GM21576 (cell line): ENCODE measurements at regions not wholly inside any gene's neighbourhood (a gene's known extent, or its start where the extent isn't known, plus 50 kb on each side); places are given as distances from the start of the nearest gene placed in this dataset.
"Not testable (repeated sequence)": the region's sequence is repeated elsewhere in the genome, so short reads cannot be mapped to it uniquely, and the experiment has no call there.

Experiments used
- ATAC-seq: cut with Tn5 transposase; IDR thresholded peaks from one replicate; pipeline ENCODE4 v1.9.1; 2021; ENCODE audit warnings: mild to moderate bottlenecking, moderate library complexity; ENCODE audit not compliant: unreplicated experiment

DNA sequence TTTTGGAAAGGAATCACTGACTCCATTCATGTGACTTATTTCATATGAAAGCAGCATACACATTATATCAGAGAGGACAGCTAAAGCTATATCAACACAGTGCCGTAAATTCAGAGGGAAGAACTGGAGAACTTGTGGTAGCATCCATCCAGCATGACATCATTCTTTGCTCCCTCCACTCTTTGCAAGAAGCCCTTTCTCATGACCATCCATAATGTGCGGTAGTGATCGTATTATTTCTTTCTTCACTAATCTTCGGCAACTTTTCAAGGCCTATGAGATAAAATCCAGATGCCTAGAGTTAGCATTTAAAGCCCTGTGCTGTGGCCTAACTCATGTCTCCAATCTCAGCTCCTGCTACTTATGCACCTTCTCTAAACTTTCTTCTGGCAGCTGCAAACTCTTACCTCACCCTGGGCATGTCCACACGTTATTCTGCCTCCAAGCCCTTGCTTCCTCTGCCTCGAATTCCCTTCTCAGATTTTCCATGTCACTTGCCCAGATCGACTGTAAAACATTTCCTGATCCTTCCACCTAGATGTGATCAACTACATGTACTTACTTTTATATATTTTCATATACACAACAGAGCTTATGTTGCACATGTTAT is 307.3 kb upstream of the SGCD start:
- no peak for ATAC-seq

DNA sequence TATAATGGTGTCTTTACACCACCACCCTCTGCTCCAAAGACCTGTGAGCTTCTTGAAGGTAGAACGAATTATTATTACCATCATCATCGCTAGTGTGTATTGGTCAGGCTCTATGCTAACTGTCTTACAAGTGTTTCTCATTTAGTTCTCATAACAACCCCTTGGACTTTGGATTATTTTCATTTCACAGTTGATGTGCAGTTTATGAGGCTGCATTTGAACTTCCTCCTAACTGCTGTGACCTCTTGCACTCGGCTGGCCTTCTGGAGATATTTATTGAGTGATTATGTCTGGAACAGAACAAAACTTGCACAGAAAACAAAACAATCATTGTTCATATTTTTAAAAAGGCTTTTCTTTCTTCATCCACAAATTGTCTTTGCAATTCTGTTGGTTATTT is 306.3 kb upstream of the SGCD start:
- ATAC-seq: no peak

DNA sequence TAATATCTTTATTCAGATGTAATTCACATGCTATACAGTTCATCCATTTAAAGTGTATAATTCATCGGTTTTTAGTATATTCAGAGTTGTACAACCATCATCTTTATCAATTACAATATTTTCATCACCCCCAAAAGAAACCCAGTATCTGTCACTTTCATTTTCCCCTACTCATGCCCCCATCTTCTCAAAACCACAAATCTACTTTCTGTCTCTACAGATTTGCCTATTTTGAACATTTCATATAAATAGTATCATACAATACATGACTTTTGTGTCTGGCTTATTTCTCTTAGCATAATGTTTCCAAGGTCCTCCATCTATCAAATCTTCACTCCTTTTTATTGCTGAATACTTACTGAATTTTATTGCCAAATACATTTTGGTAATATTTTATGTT is 305.1 kb upstream of the SGCD start:
- no peak for ATAC-seq

DNA sequence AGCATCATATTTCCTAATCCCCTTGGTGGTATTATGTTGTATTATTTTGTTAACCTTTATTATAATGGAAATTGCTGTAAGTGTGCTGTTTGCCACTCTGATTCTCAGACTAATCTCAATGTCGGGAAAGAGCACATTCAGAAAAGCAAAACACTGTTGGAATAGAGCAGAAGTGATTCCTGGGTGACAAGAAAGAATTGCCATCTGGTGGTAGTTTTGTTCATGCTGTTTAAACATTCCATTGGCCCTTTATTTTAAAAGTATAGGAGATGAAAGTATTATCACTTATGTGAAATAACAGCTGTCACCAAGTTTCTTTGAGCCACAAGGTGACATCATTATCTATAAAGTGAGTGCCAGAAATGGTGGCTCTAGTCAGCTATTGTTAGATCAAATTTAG is 301.3 kb upstream of the SGCD start:
- ATAC-seq: no peak

DNA sequence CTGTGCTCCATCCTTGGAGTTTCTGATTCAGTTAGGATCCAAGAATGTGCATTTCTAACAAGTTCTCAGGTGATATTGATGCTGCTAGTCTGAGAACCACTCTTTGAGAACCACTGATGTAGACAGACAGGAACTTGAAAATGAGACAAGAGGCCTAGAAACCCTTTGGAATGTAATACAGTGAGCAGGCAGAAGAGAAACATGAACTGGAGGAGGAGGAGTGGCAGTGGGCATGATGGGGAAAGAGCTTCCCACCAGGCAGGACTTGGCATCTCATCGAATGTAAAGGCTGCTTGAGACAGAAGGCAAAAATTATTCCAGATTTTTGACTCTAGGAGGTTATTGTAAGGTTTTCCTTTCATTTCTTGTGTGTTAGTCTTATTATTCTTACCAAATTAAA is 295.8 kb upstream of the SGCD start:
- no peak for ATAC-seq

DNA sequence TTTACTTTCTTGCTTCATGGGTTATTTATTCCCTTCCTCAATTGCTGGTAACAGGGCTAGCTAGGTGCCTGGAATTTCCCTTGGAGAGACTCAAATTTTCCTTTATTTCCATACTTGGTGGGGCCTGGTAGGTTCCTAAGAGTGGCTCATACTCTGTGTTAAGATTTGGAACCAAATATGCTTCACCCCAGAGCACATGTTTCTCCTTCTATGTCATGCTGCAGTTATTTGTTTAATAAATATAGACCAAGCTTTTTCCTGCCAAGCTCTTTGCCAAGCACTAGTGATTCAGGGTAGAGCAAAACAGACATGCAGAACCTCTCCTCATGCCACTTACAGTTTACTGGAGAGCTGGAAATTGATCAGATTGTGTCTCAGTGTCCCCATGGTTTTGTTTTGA is 290.3 kb upstream of the SGCD start:
- no peak for ATAC-seq

DNA sequence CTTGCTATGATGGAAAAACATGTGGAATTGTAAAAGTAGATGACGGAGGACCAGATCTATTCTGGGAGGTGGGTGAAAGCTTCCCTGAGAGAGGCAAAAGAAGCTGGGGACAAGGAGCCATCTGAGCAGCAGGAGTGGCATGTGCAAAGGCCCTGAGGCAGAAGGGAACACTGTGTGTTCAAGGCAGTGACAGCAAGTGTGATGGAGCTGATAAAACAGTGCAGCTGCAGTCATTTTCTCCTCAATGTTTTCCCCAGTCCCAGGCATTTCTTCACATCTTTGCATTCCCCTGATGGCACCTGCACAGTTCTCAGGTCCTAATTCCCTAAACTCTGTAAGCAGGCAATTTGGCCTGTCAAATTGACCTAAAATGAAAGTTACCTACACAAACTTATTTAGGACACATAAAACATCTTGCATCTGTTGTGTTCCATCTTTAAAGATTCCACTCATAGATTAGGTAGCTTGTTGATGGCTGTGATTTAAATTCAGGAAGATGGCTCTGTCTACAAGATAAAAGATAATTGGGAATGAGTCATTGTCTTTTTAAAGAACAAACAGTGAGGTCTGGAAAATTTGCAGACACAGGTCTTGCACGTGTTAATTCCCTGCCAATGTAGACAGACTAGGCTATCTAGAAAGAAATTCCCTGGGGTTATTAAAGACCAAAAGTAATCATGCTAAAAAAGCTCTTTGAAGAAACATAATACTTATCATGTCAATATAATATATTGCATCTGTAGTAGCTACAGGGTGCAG is 289.6 kb upstream of the SGCD start:
- ATAC-seq: no peak

DNA sequence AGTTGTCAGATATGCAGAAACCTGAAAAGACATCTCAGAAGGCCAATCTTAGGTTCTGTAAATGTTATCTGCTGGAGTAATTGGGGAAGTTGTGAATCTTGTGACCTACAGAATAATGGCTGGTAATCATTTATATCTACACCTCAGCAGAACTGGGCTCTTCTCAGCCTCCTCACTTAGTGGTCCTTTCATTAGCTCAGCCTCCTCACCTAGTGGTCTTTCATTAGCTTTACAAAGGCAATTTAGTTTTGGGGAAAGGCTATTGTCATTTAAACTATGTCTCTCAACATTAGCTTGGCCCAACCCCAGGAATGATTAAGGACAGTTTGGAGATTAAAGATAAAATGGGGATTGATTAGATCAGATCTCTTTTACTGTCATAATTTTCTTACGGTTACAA is 284.2 kb upstream of the SGCD start:
- ATAC-seq: no peak

DNA sequence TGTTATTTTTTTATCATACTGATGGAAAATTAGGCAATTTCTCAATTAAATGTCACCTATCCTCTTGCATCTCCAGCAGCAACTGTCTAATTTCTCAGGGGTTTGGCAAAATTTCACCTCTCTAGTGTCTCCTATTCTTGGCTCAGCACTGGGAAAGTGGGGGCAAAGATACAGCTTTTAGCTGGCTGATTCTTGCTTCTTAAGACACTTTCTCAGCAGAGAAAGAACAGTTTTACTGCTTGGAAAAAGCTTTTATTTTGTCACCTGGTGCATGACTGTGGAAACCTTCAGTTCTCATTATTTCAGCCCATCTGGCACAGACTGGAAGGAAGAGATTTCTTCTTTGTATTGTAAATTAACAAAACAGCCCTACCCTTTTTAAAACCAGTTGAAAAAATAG is 283.6 kb upstream of the SGCD start:
- no peak for ATAC-seq

DNA sequence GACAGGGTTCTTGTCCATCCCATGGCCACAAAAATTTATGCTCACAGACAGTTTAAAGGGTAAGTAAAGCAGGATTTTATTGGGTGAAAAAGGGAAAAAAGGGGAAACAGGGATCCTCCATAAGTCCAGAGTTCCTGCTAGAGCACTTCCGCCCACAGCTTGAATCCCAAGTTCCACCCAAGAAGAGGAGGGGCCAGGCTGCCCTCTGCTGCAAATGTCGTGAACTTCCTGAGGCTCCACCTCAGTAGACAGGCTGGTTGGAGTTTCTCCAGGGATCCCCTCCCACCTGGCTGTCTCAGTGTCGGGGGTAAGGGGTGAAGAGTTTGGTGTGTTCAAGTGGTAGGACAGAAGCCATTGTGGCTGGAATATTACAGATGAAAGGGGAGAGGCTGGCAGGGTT is 275.0 kb upstream of the SGCD start:
- ATAC-seq: no peak

DNA sequence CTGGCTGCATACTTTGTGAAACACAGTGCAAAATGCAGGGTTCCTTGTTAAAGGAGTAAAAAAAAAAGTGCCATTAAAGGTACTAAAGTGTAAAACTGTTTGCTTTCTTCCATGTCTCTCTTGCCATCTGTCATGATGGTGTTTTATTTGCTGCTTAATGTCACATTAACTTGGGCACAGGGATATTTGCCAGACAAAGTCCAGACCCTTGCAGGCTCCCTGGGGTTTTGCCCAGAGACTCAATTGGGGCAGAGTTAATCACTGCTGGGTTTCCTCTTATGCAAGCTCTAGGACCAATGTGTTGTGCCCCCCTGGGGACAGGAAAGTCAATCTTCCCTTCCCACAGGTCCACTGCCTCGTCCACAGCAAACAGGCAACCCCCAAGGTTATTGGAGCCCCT is 274.3 kb upstream of the SGCD start:
- ATAC-seq: no peak

DNA sequence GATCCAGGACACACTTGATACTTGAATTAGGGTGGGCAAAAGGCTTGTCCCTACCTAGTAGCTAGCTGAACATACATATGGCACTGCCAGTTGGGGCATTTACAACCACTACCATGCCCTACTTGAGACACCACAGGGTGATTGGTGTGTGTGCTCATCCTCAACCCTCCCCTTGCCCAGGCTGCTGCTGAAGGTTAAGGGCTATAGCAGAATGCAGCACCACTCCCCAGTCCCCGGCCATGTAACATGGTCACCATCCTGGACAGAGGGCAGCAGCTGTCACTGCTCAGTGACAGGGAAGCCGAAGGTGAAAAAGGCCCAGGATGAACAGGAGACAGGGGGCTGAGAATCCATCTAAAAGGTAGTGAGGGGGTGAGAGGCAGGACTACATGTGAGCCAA is 273.9 kb upstream of the SGCD start:
- ATAC-seq: no peak

DNA sequence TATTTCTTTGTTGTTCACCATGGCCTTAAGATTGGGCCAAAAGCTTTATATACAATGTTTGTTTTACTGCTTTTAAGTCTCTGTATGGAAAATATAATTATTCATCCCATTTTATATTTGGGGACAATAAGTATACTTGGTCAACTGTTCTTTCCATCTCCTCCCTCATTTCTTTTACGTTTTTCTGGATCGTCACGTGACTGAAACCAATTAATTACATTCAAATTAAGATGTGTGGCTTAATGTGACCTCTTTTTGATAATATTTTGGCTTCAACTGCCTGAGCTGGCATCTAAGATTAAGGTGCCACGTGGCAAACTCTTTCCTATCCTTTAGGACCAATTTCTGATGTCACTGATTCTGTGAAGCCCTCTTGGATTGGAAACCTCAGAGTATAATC is 250.1 kb upstream of the SGCD start:
- no peak for ATAC-seq

DNA sequence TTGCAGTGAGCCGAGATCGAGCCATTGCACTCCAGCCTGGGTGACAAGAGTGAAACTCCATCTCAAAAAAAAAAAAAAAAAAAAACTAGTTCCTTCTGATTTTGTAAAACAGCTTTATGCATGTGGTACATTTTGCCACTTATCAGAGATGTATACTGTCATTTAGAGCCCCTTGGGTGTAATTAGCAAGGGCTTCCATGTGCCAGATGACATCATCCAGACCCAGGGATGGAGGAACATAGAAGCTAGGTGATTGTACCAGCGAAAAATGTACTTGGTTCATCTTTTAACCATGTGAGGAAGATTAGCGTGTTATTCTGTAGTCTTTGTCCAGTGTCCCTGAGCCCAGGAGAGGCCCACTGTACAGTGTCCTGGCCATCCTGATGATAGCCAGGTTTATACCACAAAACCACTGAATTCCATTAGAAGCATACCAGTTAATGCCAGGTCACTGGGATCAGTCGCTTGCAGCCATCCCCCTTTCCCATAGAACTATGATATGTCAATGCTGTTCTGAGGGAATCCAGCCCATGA is 239.3 kb upstream of the SGCD start:
- no peak for ATAC-seq

DNA sequence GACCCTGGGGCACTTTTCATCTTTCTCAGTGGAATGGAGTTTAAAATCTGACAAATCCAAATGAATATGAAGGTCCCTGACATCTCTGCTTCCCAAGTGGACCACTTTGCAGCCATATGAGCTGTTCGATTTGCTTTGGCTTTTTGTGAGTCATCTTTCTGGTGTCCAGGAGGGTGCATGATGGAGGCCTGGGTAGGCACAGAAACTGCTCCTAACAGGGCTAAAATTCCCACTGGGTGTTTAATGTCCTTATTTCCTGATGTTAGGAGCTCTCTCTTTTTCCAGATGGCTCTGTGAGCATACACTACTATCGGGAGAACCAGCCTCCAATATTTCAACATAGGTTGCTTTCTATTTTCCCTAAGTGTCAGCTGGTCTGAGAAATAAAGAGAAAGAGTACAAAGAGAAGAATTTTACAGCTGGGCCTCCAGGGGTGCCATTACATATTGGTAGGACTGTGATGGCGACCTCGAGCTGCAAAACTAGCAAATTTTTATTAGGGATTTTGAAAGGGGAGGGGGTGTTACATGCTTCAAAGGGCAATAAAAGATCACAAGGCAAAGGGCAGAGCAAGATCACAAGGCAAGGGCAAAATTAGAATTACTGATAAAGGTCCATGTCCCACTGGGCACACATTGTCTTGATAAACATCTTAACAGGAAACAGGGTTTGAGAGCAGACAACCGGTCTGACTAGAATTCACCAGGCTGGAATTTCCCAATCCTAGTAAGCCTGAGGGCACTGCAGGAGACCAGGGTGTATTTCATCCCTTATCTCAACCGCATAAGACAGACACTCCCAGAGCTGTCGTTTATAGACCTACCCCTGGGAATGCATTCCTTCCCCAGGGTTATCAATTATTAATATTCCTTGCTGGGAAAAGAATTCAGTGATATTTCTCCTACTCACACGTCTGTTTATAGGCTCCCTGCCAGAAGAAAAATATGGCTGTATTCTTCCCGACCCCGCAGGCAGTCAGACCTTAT is 236.7 kb upstream of the SGCD start:
- not testable (repeated sequence) for ATAC-seq

DNA sequence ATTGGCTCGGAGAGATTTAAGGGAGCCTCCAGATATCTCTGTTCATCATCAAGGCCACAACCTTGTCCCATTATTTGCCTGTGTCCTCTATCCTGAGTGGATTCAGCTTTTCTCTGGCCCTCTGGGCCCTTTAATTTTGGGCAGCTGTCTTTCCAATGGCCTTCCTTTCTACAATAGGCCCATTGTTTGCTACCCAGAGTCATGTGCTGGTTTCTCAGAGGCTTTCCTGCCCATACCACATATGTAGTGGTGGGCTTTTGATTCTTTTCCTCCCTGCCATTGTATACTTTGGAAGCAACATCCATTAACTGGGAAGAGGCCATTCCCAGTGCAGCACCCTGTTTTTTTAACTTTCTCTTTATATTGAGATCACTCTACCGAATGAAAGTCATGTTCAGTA is 233.9 kb upstream of the SGCD start:
- no peak for ATAC-seq

DNA sequence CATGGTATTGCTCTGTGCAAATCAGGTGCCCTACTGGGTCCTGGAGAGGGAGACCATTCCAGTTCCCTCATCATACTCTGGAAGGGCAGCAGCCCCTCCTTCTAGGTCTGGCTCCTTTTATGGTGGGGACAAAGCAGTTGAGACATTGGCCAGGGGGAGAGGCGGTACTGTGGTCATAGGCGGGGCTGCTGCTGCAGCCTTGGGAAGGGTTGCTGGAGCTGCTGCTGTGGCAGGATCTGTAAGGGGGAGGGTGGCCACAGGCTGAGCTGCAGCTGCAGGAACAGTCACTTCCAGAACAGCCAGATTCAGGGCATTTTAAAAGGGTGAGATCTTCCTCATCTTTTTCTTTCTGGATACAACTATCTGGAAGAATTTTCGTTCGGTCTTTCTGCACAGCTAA is 233.0 kb upstream of the SGCD start:
- ATAC-seq: no peak

DNA sequence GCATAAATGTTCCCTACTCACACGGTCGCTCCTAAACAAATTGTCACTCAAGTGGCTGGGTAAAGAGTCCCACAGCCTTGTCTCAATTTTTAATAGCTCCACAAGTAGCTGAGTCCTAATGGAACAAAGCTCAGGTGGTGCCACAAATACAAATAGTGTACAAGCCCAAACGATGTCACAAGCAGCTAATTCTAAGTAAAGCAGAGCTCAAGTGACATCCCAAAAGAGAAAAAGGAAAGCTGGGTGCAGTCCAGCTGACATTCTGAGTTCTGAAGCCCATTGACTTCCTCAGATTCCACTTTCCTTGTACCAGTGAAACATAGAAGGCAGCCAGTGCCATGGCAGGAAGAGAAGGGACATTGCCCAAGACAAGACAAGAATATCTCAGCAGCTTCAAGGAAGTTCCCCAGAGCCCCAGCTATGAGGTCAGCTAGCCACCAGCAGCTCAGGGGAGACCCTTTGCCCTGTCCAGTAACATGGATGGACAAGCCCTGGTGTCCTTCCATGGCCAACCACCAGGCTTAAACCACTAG is 231.2 kb upstream of the SGCD start:
- ATAC-seq: no peak

DNA sequence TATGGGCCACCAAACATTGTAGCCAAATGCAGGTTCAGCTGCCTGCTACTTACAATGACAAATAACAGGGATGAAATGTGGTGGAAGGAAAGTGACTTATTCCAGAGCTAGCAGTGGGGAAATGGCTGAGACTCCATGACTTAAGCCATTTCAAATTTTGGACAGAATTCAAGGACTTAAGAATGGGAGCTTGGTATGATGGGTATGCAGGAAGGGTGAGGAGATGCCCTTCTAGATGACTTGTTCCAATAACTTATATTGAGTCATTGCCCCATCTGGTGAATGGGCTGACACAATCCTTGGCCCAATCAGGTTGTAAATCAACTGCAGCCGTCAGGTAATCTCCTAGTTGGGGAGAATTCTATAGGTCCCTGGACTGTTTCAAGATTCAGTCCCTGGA is 230.7 kb upstream of the SGCD start:
- no peak for ATAC-seq

DNA sequence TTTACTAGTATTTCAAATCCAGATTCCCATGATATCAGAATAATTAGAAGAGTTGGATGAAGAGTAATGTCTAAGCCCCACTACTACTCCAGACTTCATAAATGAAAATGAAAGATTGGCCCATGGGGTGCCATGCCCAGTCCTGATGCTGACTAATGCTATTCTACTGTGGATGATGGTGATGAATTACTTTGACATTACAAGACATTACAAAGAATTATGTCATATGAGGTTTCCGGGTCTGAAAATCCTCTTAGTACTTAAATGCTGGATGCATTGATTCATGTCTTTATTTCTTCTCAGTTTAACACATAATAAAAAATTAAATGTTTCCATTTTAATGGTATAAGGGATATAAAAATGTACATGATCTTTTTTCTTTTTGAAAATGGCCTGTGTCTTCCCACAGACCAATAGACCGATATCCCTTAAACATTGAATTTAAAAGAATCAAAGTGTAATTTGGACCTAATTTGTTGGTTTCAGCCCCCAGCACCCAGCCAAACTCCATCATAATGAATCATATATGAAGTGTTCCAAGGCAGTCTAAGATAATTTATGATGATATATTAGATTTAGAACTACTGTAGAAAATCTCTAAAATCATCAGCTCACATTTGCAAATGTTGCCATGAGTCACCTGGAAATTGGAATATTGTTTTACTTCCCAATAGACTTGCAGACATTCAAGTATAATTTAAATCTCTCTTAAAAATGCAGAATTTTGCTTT is 223.6 kb upstream of the SGCD start:
- no peak for ATAC-seq
